ENCODE measurements at regions not wholly inside any gene's neighbourhood (a gene's known extent, or its start where the extent isn't known, plus 50 kb on each side); places are given as distances from the start of the nearest gene placed in this dataset.

GRCh38 chr20:50271176-50271575, 80.5 kb downstream of the CEBPB start:
- TF ChIP-seq CTCF (IDR thresholded peaks at IDR 0.05) (no peak), POLR2AphosphoS5 (IDR thresholded peaks at IDR 0.05; ENCODE audit: insufficient read depth in 1 of 2, low read depth in 1 of 2) (no peak)
